ENCODE measurements at regions not wholly inside any gene's neighbourhood (a gene's known extent, or its start where the extent isn't known, plus 50 kb on each side); places are given as distances from the start of the nearest gene placed in this dataset.

- TF ChIP-seq EZH2phosphoT487 (IDR thresholded peaks at IDR 0.05; ENCODE audit: insufficient read depth, low read depth) (no peak), EZH2 (IDR thresholded peaks at IDR 0.05; ENCODE audit: insufficient read depth, poor library complexity, severe bottlenecking) (no peak)
These were observed 163.3 kb upstream of the MAMLD1 start for GRCh38 chrX:150199803-150200202.
